Heart right ventricle (tissue), 16 donors: ENCODE measurements at regions not wholly inside any gene's neighbourhood (a gene's known extent, or its start where the extent isn't known, plus 50 kb on each side); places are given as distances from the start of the nearest gene placed in this dataset.

ENCODE experiments used
- ATAC-seq, 8 donors: fragments of 200-7000 bp; cut with Tn5 transposase; one replicate each; pipeline ENCODE4 v1.9.1; 2020; ENCODE audit warnings: mild to moderate bottlenecking in 8 of 8, moderate library complexity in 8 of 8, moderate number of reproducible peaks in 1 of 8
- DNase-seq, 2 donors: peaks; one replicate each; pipeline ENCODE4 v3.0.0-alpha.2; 2020
- H3K27ac ChIP-seq, 10 donors: fragments of 200-600 bp; sonication (generic) in 2 of 10; one replicate each; pipeline versions ENCODE4 v1.5.0 to v1.8.0; 2020 to 2022; ENCODE audit warnings: mild to moderate bottlenecking in 3 of 10
- H3K27me3 ChIP-seq, 7 donors: fragments of 200-600 bp; one replicate each; pipeline ENCODE4 v1.8.0; 2021 to 2022; ENCODE audit warnings: mild to moderate bottlenecking in 2 of 7
- H3K36me3 ChIP-seq, 9 donors: fragments of 200-600 bp; sonication (generic) in 1 of 9; one replicate each; pipeline versions ENCODE4 v1.5.0 to v1.8.0; 2020 to 2022; ENCODE audit warnings: mild to moderate bottlenecking in 2 of 9
- H3K4me1 ChIP-seq, 9 donors: fragments of 200-600 bp; sonication (generic) in 1 of 9; one replicate each; pipeline versions ENCODE4 v1.5.0 to v1.8.0; 2020 to 2022; ENCODE audit warnings: mild to moderate bottlenecking in 4 of 9
- H3K4me3 ChIP-seq, 10 donors: fragments of 200-600 bp; sonication (generic) in 2 of 10; one replicate each; pipeline versions ENCODE4 v1.5.0 to v1.8.0; 2020 to 2022; ENCODE audit warnings: mild to moderate bottlenecking in 7 of 10, moderate library complexity in 2 of 10
- H3K9me3 ChIP-seq, 11 donors: fragments of 200-600 bp in 10 of 11; sonication (generic) in 2 of 11; one replicate each; pipeline versions ENCODE4 v1.5.0 to v1.8.0; 2013 to 2022; ENCODE audit warnings: mild to moderate bottlenecking in 2 of 11, control low read depth in 1 of 11, moderate library complexity in 1 of 11
- CTCF ChIP-seq, 9 donors: fragments of 200-600 bp; sonication (generic) in 2 of 9; IDR thresholded peaks; one replicate each; pipeline versions ENCODE4 v1.5.0 to v1.8.0; 2021 to 2022; ENCODE audit warnings: antibody characterized with exemption in 9 of 9, mild to moderate bottlenecking in 5 of 9, moderate library complexity in 1 of 9
- WGBS, 2 donors: extraction: QIAGEN DNeasy Blood & Tissue Kit; methylation state at CpG; one replicate each; pipeline ENCODE4 v1.1.7; 2013; ENCODE audit warnings: inconsistent platforms in 1 of 2; 5-methylcytosine and 5-hydroxymethylcytosine counted together
- intact Hi-C, 10 donors: fragments of 100-400 bp; cut with DNase I; formaldehyde crosslinking; loops; one replicate each; pipeline versions ENCODE4 v1.11.1 to v1.14.2; 2022
- donor health status: Arrhythmogenic right ventricular cardiomyopathy.
- donor health status: ischemic (EF 13 %, LVEDD 7.1; RV severe dilation, severe dysfunction).
- donor health status: healthy with polysubstance abuse.
- donor health status: DM: no; HTN: yes; CAD: no.
- donor health status: DM: no; HTN: no; CAD: no.
- donor health status: ischemic (EF 25% LVEDD 6.9; RV normal size, moderate dysfunction).
- donor health status: ischemic (EF 25% LVEDD 5.7; RV mildly dilated, moderate dysfunction).
- donor health status: healthy.
- donor health status: DM: yes; HTN: yes; CAD: no.
- donor health status: Ischemic cardiomyopathy.
- donor health status: ischemic (EF 35%, LVEDD 5.7; RV mildly dilated, moderate dysfunction).
- donor health status: nonischemic (EF 11% LVEDD 7.7; RV severe dilation, severe dysfunction).
- donor health status: DM: yes; HTN: yes; CAD: no.
- donor health status: PGD.
- donor health status: ischemic (EF 29% LVEDD 5.4; RV normal size, mild dysfunction).
- donor health status: nonischemic (EF 23%, LVEDD 6.1; RV moderate dilation, normal function).

DNA sequence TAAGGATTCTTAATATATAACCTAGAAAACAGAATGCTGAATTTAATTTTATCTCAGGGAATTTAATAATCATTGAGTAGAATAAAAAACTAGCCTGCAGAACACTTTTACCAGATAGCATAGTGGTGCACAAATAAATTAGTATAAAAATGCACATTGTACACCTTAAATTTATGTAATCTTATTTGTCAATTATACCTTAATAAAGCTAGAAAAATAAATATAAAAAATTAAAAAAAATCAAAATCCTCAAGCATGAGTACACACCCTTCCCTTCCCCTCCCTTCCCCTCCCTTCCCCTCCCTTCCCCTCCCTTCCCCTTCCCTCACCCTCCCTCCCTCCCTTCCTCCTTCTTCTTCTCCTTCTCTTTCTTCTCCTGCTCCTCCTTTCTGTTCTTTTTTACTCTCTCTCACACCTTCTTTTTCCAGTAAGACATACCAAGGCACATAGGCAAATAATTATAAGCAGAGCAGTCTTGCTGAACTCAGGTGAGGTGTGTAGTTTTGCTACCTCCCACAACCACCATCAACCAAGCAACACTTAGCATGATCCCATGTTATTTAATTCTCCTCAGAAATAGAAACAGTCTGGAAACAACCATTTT, 1395.0 kb downstream of the ZPLD1 start:
- no peak for ATAC-seq
- Histone ChIP-seq H3K9me3 (peaks cover 0 to 20% (median 7%) of the 10 kb centered on the region in 11 donors), H3K27ac (no peak overlapping the region), H3K27me3 (no peaks in the 10 kb centered on the region), H3K4me3 (no peak overlapping the region), H3K4me1 (no peaks in the 10 kb centered on the region), H3K36me3 (no peaks in the 10 kb centered on the region)
- no peak for DNase-seq
- TF ChIP-seq CTCF (IDR thresholded peaks at IDR 0.05) = no peak
- intact Hi-C loops = no loop called here

- TF ChIP-seq CTCF (IDR thresholded peaks at IDR 0.05) = no peak
- ATAC-seq (no peak), DNase-seq (no peak)
- H3K4me1 ChIP-seq = no peaks in the 10 kb centered on the region
- H3K36me3 ChIP-seq = no peaks in the 10 kb centered on the region
- no peaks in the 10 kb centered on the region for H3K27me3 ChIP-seq
- WGBS, 2 donors = 73 to 78% methylated on average over 8 of the region's 8 CpGs
- H3K4me3 ChIP-seq = no peak overlapping the region
- H3K9me3 ChIP-seq = no peaks in the 10 kb centered on the region
- intact Hi-C loops = no loop called here
- no peak overlapping the region for H3K27ac ChIP-seq
These were observed 1412.6 kb downstream of the ZPLD1 start for GRCh38 chr3:103847081-103848062.

DNA sequence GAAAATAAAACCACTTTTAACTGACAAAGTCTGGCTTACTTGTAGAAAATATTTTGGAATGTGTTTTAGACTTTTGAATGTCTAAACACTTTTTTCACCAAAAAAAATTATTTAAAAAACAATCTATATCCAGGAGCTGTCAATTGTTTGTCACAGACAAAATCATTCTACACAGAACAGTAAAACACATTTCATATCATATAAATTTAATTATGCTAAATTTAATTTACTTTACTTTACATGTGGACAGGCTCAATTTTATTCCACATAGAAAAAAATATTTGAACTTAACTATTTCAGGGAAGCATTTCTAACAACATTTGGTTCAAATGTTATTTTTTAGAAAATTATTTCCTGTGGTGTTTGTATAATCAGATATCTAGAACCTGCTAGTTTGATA, 1417.0 kb downstream of the ZPLD1 start:
- Histone ChIP-seq H3K4me3 (no peak overlapping the region), H3K27me3 (no peaks in the 10 kb centered on the region), H3K36me3 (no peaks in the 10 kb centered on the region), H3K4me1 (no peaks in the 10 kb centered on the region), H3K9me3 (no peaks in the 10 kb centered on the region), H3K27ac (no peak overlapping the region)
- no peak for TF ChIP-seq CTCF (IDR thresholded peaks at IDR 0.05)
- no peak for DNase-seq
- ATAC-seq = no peak
- intact Hi-C loops = no loop called here

- peaks cover 0 to 4% (median 0%) of the 10 kb centered on the region in 11 donors for H3K9me3 ChIP-seq
- TF ChIP-seq CTCF (IDR thresholded peaks at IDR 0.05) = no peak
These were observed 1427.6 kb downstream of the ZPLD1 start for GRCh38 chr3:103862415-103862814.

More at GRCh38 chr3:103862415-103862814, 1427.6 kb downstream of the ZPLD1 start:
- intact Hi-C loops = no loop called here
- Histone ChIP-seq H3K27me3 (no peaks in the 10 kb centered on the region), H3K4me1 (no peaks in the 10 kb centered on the region), H3K36me3 (no peaks in the 10 kb centered on the region), H3K27ac (no peak overlapping the region), H3K4me3 (no peak overlapping the region)
- no peak for ATAC-seq
- DNase-seq = no peak
